Esophagus (tissue), 2 donors: ENCODE measurements at regions not wholly inside any gene's neighbourhood (a gene's known extent, or its start where the extent isn't known, plus 50 kb on each side); places are given as distances from the start of the nearest gene placed in this dataset.

ENCODE experiments used
- H3K27ac ChIP-seq, 2 donors: one replicate each; pipeline ENCODE4 v1.5.1; 2013; ENCODE audit warnings: low read depth in 2 of 2, mild to moderate bottlenecking in 2 of 2, inconsistent platforms in 1 of 2, low read length in 1 of 2, moderate library complexity in 1 of 2
- H3K27me3 ChIP-seq, 2 donors: one replicate each; pipeline ENCODE4 v1.6.1; 2013; ENCODE audit warnings: low read length in 2 of 2, control low read depth in 1 of 2, mild to moderate bottlenecking in 1 of 2; ENCODE audit not compliant: insufficient read depth in 2 of 2, control insufficient read depth in 1 of 2
- H3K36me3 ChIP-seq, 2 donors: one replicate each; pipeline ENCODE4 v1.6.1; 2013; ENCODE audit warnings: low read length in 1 of 2; ENCODE audit not compliant: control insufficient read depth in 2 of 2, insufficient read depth in 2 of 2
- H3K4me1 ChIP-seq, 2 donors: one replicate each; pipeline ENCODE4 v1.6.1; 2013; ENCODE audit warnings: low read length in 1 of 2; ENCODE audit not compliant: control insufficient read depth in 2 of 2, insufficient read depth in 2 of 2
- H3K4me3 ChIP-seq, 2 donors: one replicate each; pipeline ENCODE4 v1.5.1; 2013; ENCODE audit warnings: low read length in 2 of 2, mild to moderate bottlenecking in 2 of 2, low read depth in 1 of 2, moderate library complexity in 1 of 2
- H3K9me3 ChIP-seq, 2 donors: one replicate each; pipeline ENCODE4 v1.6.1; 2013; ENCODE audit warnings: mild to moderate bottlenecking in 2 of 2, low read depth in 1 of 2, low read length in 1 of 2, moderate library complexity in 1 of 2; ENCODE audit not compliant: control insufficient read depth in 2 of 2, insufficient read depth in 1 of 2
- WGBS, 2 donors: extraction: QIAGEN DNeasy Blood & Tissue Kit; methylation state at CpG; one replicate each; pipeline ENCODE4 v1.1.7; 2013; 5-methylcytosine and 5-hydroxymethylcytosine counted together
- donor health status: healthy with polysubstance abuse.
- donor health status: Bipolar disorder and iron deficiency.

DNA sequence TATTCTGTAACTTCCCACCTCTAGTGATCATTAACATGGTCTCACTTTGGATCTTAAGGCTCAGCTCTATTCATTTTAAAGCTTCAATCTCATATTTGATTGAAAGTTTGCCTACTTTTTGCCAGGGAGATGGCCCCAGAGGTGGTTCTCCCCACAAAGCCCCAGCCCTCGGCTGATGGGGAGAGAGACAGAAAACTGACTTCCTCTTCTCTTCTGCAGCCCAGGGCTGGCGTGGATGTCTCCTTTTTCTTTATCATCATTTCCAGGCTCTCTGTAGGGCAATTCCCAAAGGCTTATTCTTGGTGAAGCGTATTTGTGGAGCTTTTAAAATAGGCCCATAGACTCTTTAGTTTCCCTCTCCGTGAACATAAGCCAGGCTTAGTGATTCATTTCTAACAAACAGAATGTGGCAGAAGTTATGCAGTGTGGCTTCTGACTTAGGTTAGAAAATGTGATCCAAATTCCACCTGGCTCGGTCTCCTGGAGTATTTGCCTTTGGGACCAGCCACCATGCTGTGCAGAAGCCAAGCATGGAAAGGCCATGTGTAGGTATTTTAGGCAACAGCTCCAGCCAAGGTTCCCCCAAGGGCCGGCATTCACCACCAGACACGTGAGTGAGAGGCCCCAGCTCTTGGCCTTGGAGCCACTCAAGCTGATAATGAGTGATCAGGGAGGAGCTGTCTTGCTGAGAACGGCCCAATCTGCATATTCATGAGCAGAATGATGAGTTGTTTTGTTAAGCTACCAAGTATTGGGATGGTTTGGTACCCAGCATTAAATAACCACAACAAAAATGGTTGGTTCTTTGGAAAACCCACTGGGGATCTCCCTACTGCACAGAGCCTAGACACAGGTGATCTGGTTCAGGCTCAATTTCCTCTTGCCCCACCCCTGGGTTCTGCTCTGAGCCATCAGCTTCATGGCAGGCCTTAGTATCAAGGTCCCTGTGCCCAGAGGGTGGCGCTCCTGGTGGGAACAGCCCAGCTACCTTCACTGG, 353.2 kb upstream of the PROK2 start:
- H3K4me3 ChIP-seq: no peak overlapping the region
- H3K9me3 ChIP-seq: no peaks in the 10 kb centered on the region
- H3K27me3 ChIP-seq: no peaks in the 10 kb centered on the region
- no peaks in the 10 kb centered on the region for H3K36me3 ChIP-seq
- no peak overlapping the region for H3K27ac ChIP-seq
- H3K4me1 ChIP-seq: no peaks in the 10 kb centered on the region
- WGBS, 2 donors: 81 to 85% methylated on average over 9 of the region's 9 CpGs

GRCh38 chr3:72135636-72136035, 350.7 kb upstream of the PROK2 start:
- Histone ChIP-seq H3K4me3 (no peak overlapping the region), H3K4me1 (no peaks in the 10 kb centered on the region), H3K27me3 (no peaks in the 10 kb centered on the region), H3K36me3 (no peaks in the 10 kb centered on the region), H3K9me3 (no peaks in the 10 kb centered on the region), H3K27ac (no peak overlapping the region)
- 82 to 89% methylated on average over 5 of the region's 5 CpGs for WGBS, 2 donors

DNA sequence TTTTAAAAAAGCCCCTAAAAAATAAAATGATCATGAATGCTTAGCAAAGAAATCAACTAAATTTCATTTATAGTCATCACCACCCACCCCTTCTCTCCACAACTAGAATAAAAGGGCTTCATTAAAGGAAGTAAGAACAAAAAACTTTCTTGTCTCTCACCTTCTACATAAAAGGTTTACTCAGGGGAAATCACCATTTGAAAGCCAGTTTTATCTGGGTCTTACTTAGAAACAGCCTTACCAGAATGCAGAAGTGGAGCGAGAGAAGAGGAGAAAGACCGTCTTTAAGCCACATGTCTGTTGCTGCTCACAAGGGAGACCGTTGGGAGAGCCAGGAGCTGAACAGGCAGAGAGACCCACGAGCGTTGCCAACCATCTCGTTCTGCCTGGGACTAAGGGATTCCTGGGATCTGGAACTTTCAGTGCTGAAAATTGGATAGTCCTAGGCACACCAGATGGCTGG, 350.1 kb upstream of the PROK2 start:
- Histone ChIP-seq H3K36me3 (no peaks in the 10 kb centered on the region), H3K4me3 (no peak overlapping the region), H3K27ac (no peak overlapping the region), H3K4me1 (no peaks in the 10 kb centered on the region), H3K9me3 (no peaks in the 10 kb centered on the region), H3K27me3 (no peaks in the 10 kb centered on the region)
- WGBS, 2 donors: 69 to 70% methylated on average over 6 of the region's 6 CpGs

GRCh38 chr3:72133329-72134011, 348.5 kb upstream of the PROK2 start:
- Histone ChIP-seq H3K9me3 (no peaks in the 10 kb centered on the region), H3K4me1 (no peaks in the 10 kb centered on the region), H3K27ac (no peak overlapping the region), H3K4me3 (no peak overlapping the region), H3K27me3 (no peaks in the 10 kb centered on the region), H3K36me3 (no peaks in the 10 kb centered on the region)
- WGBS, 2 donors: 83 to 87% methylated on average over 7 of the region's 7 CpGs

DNA sequence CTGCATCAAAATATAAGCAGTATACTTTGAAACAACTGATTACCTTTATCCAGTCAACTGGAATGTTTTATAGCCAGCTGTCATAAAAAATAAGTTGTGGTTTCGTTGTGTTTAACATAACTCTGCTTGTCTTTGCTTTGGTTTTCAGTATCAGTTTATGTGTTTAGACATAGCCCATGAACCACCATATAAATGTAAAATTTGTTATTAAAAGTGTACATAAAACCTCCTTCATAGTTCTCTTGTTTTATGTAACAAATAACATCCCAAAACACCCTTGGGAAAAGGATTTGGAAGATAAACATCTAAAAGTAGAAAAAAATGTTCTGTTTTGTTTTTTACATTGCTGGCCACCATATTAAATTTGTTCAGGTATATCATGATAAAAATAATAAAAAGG, 347.0 kb upstream of the PROK2 start:
- Histone ChIP-seq H3K27ac (no peak overlapping the region), H3K9me3 (no peaks in the 10 kb centered on the region), H3K4me3 (no peak overlapping the region), H3K27me3 (no peaks in the 10 kb centered on the region), H3K36me3 (no peaks in the 10 kb centered on the region), H3K4me1 (no peaks in the 10 kb centered on the region)
- 67 to 89% methylated on average over 1 of the region's 1 CpG for WGBS, 2 donors

- Histone ChIP-seq H3K27me3 (no peaks in the 10 kb centered on the region), H3K36me3 (no peaks in the 10 kb centered on the region), H3K4me3 (no peak overlapping the region), H3K4me1 (no peaks in the 10 kb centered on the region), H3K27ac (no peak overlapping the region), H3K9me3 (no peaks in the 10 kb centered on the region)
- 96% methylated on average over 3 of the region's 3 CpGs for WGBS, 2 donors
These were observed 345.6 kb upstream of the PROK2 start for GRCh38 chr3:72130565-72130964.

- 43 to 60% methylated on average over 5 of the region's 5 CpGs for WGBS, 2 donors
These were observed 344.6 kb upstream of the PROK2 start for GRCh38 chr3:72129501-72130094.

GRCh38 chr3:72128921-72129320, 344.0 kb upstream of the PROK2 start:
- WGBS, 2 donors: 56 to 70% methylated on average over 2 of the region's 2 CpGs
- Histone ChIP-seq H3K4me3 (no peak overlapping the region), H3K27ac (no peak overlapping the region), H3K36me3 (no peaks in the 10 kb centered on the region), H3K27me3 (no peaks in the 10 kb centered on the region), H3K9me3 (no peaks in the 10 kb centered on the region), H3K4me1 (no peaks in the 10 kb centered on the region)

More at GRCh38 chr3:72129501-72130094, 344.6 kb upstream of the PROK2 start:
- Histone ChIP-seq H3K27ac (no peak overlapping the region), H3K36me3 (no peaks in the 10 kb centered on the region), H3K4me1 (no peaks in the 10 kb centered on the region), H3K9me3 (no peaks in the 10 kb centered on the region), H3K27me3 (no peaks in the 10 kb centered on the region), H3K4me3 (no peak overlapping the region)

GRCh38 chr3:72127844-72128243, 342.9 kb upstream of the PROK2 start:
- Histone ChIP-seq H3K9me3 (no peaks in the 10 kb centered on the region), H3K4me3 (no peak overlapping the region), H3K36me3 (no peaks in the 10 kb centered on the region), H3K27me3 (no peaks in the 10 kb centered on the region), H3K4me1 (no peaks in the 10 kb centered on the region), H3K27ac (no peak overlapping the region)
- WGBS, 2 donors: 79 to 88% methylated on average over 3 of the region's 3 CpGs
